ENCODE measurements at regions not wholly inside any gene's neighbourhood (a gene's known extent, or its start where the extent isn't known, plus 50 kb on each side); places are given as distances from the start of the nearest gene placed in this dataset.
A peak's percentile ranks its signal among the peaks of the same experiment; 100 is the strongest.

DNA sequence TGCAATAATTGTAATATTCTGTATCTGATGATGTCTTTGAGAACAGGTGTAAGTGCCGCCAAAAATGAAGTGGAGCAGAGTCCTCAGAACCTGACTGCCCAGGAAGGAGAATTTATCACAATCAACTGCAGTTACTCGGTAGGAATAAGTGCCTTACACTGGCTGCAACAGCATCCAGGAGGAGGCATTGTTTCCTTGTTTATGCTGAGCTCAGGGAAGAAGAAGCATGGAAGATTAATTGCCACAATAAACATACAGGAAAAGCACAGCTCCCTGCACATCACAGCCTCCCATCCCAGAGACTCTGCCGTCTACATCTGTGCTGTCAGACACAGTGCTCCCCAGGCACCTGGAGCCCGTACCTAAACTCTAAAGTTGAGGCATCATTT, 268.7 kb downstream of the DAD1 start:
- H3K4me3 Mint-ChIP-seq (ENCODE audit: low read depth, unreplicated experiment): no peak overlapping the region
- CTCF ChIA-PET: interaction anchor here (0.7 to 4.3 kb wide), 11 partner anchors 13 to 198 kb away, joined by 3 to 73 read pairs (median 5); no protein-coding TSS in a partner anchor
- H3K4me1 Mint-ChIP-seq (ENCODE audit: low read depth, unreplicated experiment): peaks cover 12% of the 10 kb centered on the region
- no peaks in the 10 kb centered on the region for H3K27me3 Mint-ChIP-seq (ENCODE audit: unreplicated experiment)
- H3K27ac Mint-ChIP-seq (ENCODE audit: unreplicated experiment): no peak overlapping the region
- BruUV-seq (replicated peaks): no TSS peak
- no peaks in the 10 kb centered on the region for H3K36me3 Mint-ChIP-seq (ENCODE audit: insufficient read depth, unreplicated experiment)
- no peak for DNase-seq
- no peaks in the 10 kb centered on the region for H3K9me3 Mint-ChIP-seq (ENCODE audit: low read depth, unreplicated experiment)
- intact Hi-C loops (cut with micrococcal nuclease; ENCODE audit: unreplicated experiment): loop anchor here (1.0 kb wide), 1 partner anchor 55 kb away; no protein-coding TSS in a partner anchor
- TF ChIP-seq, protein P1, sequence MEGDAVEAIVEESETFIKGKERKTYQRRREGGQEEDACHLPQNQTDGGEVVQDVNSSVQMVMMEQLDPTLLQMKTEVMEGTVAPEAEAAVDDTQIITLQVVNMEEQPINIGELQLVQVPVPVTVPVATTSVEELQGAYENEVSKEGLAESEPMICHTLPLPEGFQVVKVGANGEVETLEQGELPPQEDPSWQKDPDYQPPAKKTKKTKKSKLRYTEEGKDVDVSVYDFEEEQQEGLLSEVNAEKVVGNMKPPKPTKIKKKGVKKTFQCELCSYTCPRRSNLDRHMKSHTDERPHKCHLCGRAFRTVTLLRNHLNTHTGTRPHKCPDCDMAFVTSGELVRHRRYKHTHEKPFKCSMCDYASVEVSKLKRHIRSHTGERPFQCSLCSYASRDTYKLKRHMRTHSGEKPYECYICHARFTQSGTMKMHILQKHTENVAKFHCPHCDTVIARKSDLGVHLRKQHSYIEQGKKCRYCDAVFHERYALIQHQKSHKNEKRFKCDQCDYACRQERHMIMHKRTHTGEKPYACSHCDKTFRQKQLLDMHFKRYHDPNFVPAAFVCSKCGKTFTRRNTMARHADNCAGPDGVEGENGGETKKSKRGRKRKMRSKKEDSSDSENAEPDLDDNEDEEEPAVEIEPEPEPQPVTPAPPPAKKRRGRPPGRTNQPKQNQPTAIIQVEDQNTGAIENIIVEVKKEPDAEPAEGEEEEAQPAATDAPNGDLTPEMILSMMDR (IDR thresholded peaks at IDR 0.05; ENCODE audit: unreplicated experiment): no peak

DNA sequence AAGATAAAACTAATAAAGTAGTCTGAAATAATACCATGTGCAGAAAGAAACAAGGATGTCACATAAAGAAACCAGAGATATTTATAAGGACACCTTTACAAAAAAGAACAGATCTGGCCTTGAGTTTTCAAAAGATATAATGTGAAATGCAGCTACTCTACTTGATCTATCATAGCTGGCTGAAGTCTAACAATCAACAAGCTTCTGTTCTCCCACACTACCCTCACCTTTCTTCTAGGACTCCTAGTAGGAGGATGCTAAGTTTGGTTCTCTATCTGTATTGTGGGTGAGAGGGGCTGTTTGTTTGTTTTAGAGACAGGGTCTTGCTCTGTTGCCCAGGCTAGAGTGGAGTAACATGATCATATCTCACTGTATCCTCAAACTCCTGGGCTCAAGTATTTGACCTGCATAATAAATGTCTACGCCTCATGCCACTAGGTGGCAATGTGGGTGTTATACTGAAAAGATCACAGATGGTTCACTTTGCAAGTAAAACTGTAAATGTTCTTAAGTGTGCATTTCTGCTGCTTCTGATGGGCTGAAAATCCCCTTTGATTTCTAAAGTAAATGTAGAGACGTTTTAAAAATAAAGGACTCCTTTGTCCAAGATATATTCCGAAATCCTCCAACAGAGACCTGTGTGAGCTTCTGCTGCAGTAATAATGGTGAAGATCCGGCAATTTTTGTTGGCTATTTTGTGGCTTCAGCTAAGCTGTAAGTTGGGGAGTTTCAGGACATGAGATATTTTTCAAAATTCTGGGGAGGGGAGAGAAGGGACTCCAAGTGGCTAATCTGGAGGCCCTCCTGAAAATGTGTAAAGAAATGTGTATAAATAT, 269.3 kb downstream of the DAD1 start:
- no peaks in the 10 kb centered on the region for H3K27me3 Mint-ChIP-seq (ENCODE audit: unreplicated experiment)
- intact Hi-C loops (cut with micrococcal nuclease; ENCODE audit: unreplicated experiment): loop anchor here (1.0 kb wide), 1 partner anchor 56 kb away; no protein-coding TSS in a partner anchor
- no peaks in the 10 kb centered on the region for H3K9me3 Mint-ChIP-seq (ENCODE audit: low read depth, unreplicated experiment)
- no TSS peak for BruUV-seq (replicated peaks)
- no peaks in the 10 kb centered on the region for H3K36me3 Mint-ChIP-seq (ENCODE audit: insufficient read depth, unreplicated experiment)
- H3K4me1 Mint-ChIP-seq (ENCODE audit: low read depth, unreplicated experiment): peaks cover 12% of the 10 kb centered on the region
- TF ChIP-seq, protein P1 (IDR thresholded peaks at IDR 0.05; ENCODE audit: unreplicated experiment): peak; percentile 35
- H3K4me3 Mint-ChIP-seq (ENCODE audit: low read depth, unreplicated experiment): no peak overlapping the region
- CTCF ChIA-PET: interaction anchor here (0.6 to 4.3 kb wide), 15 partner anchors 20 to 243 kb away, joined by 3 to 73 read pairs (median 4); no protein-coding TSS in a partner anchor
- peak; percentile 71 for DNase-seq
- H3K27ac Mint-ChIP-seq (ENCODE audit: unreplicated experiment): no peak overlapping the region

DNA sequence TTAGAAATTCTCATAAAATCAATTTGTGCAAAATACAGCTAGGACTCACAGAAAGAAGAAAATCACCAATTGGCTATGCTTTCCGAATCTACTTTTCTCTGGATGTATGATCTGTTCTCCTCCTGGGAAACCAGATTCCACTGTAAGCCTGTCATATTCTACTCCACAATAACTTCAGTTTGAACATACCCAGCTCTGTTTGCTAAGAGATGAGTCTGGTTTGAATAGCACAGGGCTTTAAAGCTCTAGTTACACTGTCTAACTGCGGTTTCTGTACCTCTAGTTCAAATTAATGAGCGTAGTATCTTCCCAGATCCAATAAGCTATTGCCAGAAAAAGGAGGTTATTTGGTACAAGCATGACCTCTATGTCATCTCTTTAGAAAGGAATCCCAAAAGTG, 270.1 kb downstream of the DAD1 start:
- Mint-ChIP-seq H3K27me3 (ENCODE audit: unreplicated experiment) (no peaks in the 10 kb centered on the region), H3K4me3 (ENCODE audit: low read depth, unreplicated experiment) (no peak overlapping the region), H3K4me1 (ENCODE audit: low read depth, unreplicated experiment) (peaks cover 12% of the 10 kb centered on the region), H3K9me3 (ENCODE audit: low read depth, unreplicated experiment) (no peaks in the 10 kb centered on the region), H3K27ac (ENCODE audit: unreplicated experiment) (no peak overlapping the region), H3K36me3 (ENCODE audit: insufficient read depth, unreplicated experiment) (no peaks in the 10 kb centered on the region)
- intact Hi-C loops (cut with micrococcal nuclease; ENCODE audit: unreplicated experiment): no loop called here
- TF ChIP-seq, protein P1 (IDR thresholded peaks at IDR 0.05; ENCODE audit: unreplicated experiment): no peak
- CTCF ChIA-PET: interaction anchor here (0.5 to 4.3 kb wide), 11 partner anchors 15 to 197 kb away, joined by 3 to 73 read pairs (median 5); no protein-coding TSS in a partner anchor
- DNase-seq: no peak
- no TSS peak for BruUV-seq (replicated peaks)

DNA sequence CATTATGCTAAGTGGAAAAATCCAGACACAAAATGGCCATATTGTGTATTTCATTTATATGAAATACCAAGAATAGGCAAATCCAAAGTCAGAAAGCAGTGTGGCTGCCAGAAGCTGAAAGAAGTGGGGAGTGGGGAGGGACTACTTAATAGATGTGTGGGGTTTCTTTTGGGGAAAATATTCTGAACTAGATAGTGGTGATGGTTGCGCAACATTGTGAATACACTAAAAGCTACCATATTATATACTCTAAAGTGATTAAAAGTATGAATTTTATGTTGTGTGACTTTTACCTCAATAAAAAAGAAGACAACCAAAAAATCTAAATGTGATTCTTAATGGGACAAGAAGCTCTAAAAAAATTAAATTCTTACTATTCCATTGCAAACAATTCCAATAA, 272.6 kb downstream of the DAD1 start:
- intact Hi-C loops (cut with micrococcal nuclease; ENCODE audit: unreplicated experiment): no loop called here
- CTCF ChIA-PET: no interaction called here
- Mint-ChIP-seq H3K27me3 (ENCODE audit: unreplicated experiment) (no peaks in the 10 kb centered on the region), H3K4me1 (ENCODE audit: low read depth, unreplicated experiment) (peaks cover 12% of the 10 kb centered on the region), H3K36me3 (ENCODE audit: insufficient read depth, unreplicated experiment) (no peaks in the 10 kb centered on the region), H3K4me3 (ENCODE audit: low read depth, unreplicated experiment) (no peak overlapping the region), H3K9me3 (ENCODE audit: low read depth, unreplicated experiment) (no peaks in the 10 kb centered on the region), H3K27ac (ENCODE audit: unreplicated experiment) (no peak overlapping the region)
- BruUV-seq (replicated peaks): no TSS peak
- TF ChIP-seq, protein P1 (IDR thresholded peaks at IDR 0.05; ENCODE audit: unreplicated experiment): no peak
- DNase-seq: no peak

Data from Calu3 (cell line).